ENCODE measurements at regions not wholly inside any gene's neighbourhood (a gene's known extent, or its start where the extent isn't known, plus 50 kb on each side); places are given as distances from the start of the nearest gene placed in this dataset.

GRCh38 chr10:52883996-52884871 lies 111.7 kb upstream of the MBL2 start:
- WGBS, 2 donors (ENCODE audit: low coverage in 1 of 2), result 23 to 24% methylated on average over 18 to 32 of the region's 33 CpGs
- Histone ChIP-seq H3K9me3 (no peaks in the 10 kb centered on the region), H3K4me3 (no peak overlapping the region), H3K4me1 (no peaks in the 10 kb centered on the region), H3K27me3 (peaks cover 12% of the 10 kb centered on the region), H3K36me3 (no peaks in the 10 kb centered on the region), H3K27ac (no peak overlapping the region)
- no peak for ATAC-seq
- TF ChIP-seq POLR2A (IDR thresholded peaks at IDR 0.05) (no peak), CTCF (IDR thresholded peaks at IDR 0.05) (peak; percentile 23 to 71 (median 40)), POLR2AphosphoS5 (IDR thresholded peaks at IDR 0.05) (no peak), EP300 (IDR thresholded peaks at IDR 0.05) (no peak)

GRCh38 chr10:52879091-52879807 lies 106.7 kb upstream of the MBL2 start:
- no peak for TF ChIP-seq POLR2A (IDR thresholded peaks at IDR 0.05)
- no peak for TF ChIP-seq POLR2AphosphoS5 (IDR thresholded peaks at IDR 0.05)
- no peak for TF ChIP-seq CTCF (IDR thresholded peaks at IDR 0.05)
- no peak for TF ChIP-seq EP300 (IDR thresholded peaks at IDR 0.05)
- ATAC-seq, result no peak
- Histone ChIP-seq H3K27me3 (peaks cover 3% of the 10 kb centered on the region), H3K36me3 (no peaks in the 10 kb centered on the region), H3K9me3 (no peaks in the 10 kb centered on the region), H3K27ac (no peak overlapping the region), H3K4me3 (no peak overlapping the region), H3K4me1 (no peaks in the 10 kb centered on the region)
- WGBS, 2 donors (ENCODE audit: low coverage in 1 of 2), result 49 to 57% methylated on average over 2 of the region's 2 CpGs

GRCh38 chr10:52877451-52877850 lies 104.9 kb upstream of the MBL2 start:
- Histone ChIP-seq H3K27ac (no peak overlapping the region), H3K27me3 (peaks cover 3% of the 10 kb centered on the region), H3K4me1 (no peaks in the 10 kb centered on the region), H3K9me3 (no peaks in the 10 kb centered on the region), H3K4me3 (no peak overlapping the region), H3K36me3 (no peaks in the 10 kb centered on the region)
- 35 to 43% methylated on average over 4 of the region's 4 CpGs for WGBS, 2 donors (ENCODE audit: low coverage in 1 of 2)
- TF ChIP-seq POLR2A (IDR thresholded peaks at IDR 0.05) (no peak), CTCF (IDR thresholded peaks at IDR 0.05) (no peak), POLR2AphosphoS5 (IDR thresholded peaks at IDR 0.05) (no peak), EP300 (IDR thresholded peaks at IDR 0.05) (no peak)
- no peak for ATAC-seq

- Histone ChIP-seq H3K4me1 (no peaks in the 10 kb centered on the region), H3K27ac (no peak overlapping the region), H3K4me3 (no peak overlapping the region), H3K36me3 (no peaks in the 10 kb centered on the region), H3K27me3 (no peaks in the 10 kb centered on the region), H3K9me3 (no peaks in the 10 kb centered on the region)
- no peak for ATAC-seq
- no peak for TF ChIP-seq POLR2A (IDR thresholded peaks at IDR 0.05)
- TF ChIP-seq POLR2AphosphoS5 (IDR thresholded peaks at IDR 0.05), result no peak
- no peak for TF ChIP-seq CTCF (IDR thresholded peaks at IDR 0.05)
- TF ChIP-seq EP300 (IDR thresholded peaks at IDR 0.05), result no peak
- 72 to 100% methylated on average over 1 to 2 of the region's 2 CpGs for WGBS, 2 donors (ENCODE audit: low coverage in 1 of 2)
Observed at GRCh38 chr10:52875336-52875735, 102.8 kb upstream of the MBL2 start.

Measured in gastroesophageal sphincter (tissue), 4 donors.